T-helper 2 cell treated with Interferon-gamma antibody and Interleukin-4, amounts not matched to agents 5 μg/mL and 100 μg/mL, for 36 hours (primary cell): ENCODE measurements at regions not wholly inside any gene's neighbourhood (a gene's known extent, or its start where the extent isn't known, plus 50 kb on each side); places are given as distances from the start of the nearest gene placed in this dataset.

ENCODE experiments used
- DNase-seq: peaks from one replicate; pipeline ENCODE4 v3.0.0; 2021; ENCODE audit warnings: low spot score
- H3K27ac Mint-ChIP-seq: one replicate; pipeline ENCODE4 v1.8.0; 2021; ENCODE audit warnings: mild to moderate bottlenecking, mixed read lengths
- H3K27me3 Mint-ChIP-seq: one replicate; pipeline ENCODE4 v1.8.0; 2021; ENCODE audit warnings: low read depth, mixed read lengths
- H3K36me3 Mint-ChIP-seq: one replicate; pipeline ENCODE4 v1.8.0; 2021; ENCODE audit warnings: low read depth, mixed read lengths
- H3K4me1 Mint-ChIP-seq: one replicate; pipeline ENCODE4 v1.8.0; 2021; ENCODE audit warnings: low read depth, mixed read lengths
- H3K4me3 Mint-ChIP-seq: one replicate; pipeline ENCODE4 v1.8.0; 2022; ENCODE audit warnings: mild to moderate bottlenecking, moderate library complexity, mixed read lengths
- H3K9me3 Mint-ChIP-seq: one replicate; pipeline ENCODE4 v1.8.0; 2021; ENCODE audit warnings: mixed read lengths

GRCh38 chr5:99928490-99928889 is 606.7 kb upstream of the FAM174A start:
- H3K4me3 Mint-ChIP-seq, result no peak overlapping the region
- no peak for DNase-seq
- H3K4me1 Mint-ChIP-seq, result no peaks in the 10 kb centered on the region
- H3K9me3 Mint-ChIP-seq, result no peaks in the 10 kb centered on the region
- H3K27me3 Mint-ChIP-seq, result no peaks in the 10 kb centered on the region
- H3K27ac Mint-ChIP-seq, result no peak overlapping the region
- H3K36me3 Mint-ChIP-seq, result no peaks in the 10 kb centered on the region

GRCh38 chr5:99926463-99926862 is 608.7 kb upstream of the FAM174A start:
- H3K4me3 Mint-ChIP-seq, result no peak overlapping the region
- H3K36me3 Mint-ChIP-seq, result no peaks in the 10 kb centered on the region
- H3K4me1 Mint-ChIP-seq, result no peaks in the 10 kb centered on the region

GRCh38 chr5:99922386-99922785 is 612.8 kb upstream of the FAM174A start:
- no peaks in the 10 kb centered on the region for H3K27me3 Mint-ChIP-seq
- no peak for DNase-seq
- no peaks in the 10 kb centered on the region for H3K9me3 Mint-ChIP-seq
- no peak overlapping the region for H3K27ac Mint-ChIP-seq
- no peak overlapping the region for H3K4me3 Mint-ChIP-seq
- no peaks in the 10 kb centered on the region for H3K36me3 Mint-ChIP-seq
- H3K4me1 Mint-ChIP-seq, result no peaks in the 10 kb centered on the region

More at GRCh38 chr5:99926463-99926862, 608.7 kb upstream of the FAM174A start:
- DNase-seq, result no peak
- Mint-ChIP-seq H3K27ac (no peak overlapping the region), H3K27me3 (no peaks in the 10 kb centered on the region), H3K9me3 (no peaks in the 10 kb centered on the region)

GRCh38 chr5:99911971-99912370 is 623.2 kb upstream of the FAM174A start:
- Mint-ChIP-seq H3K27ac (no peak overlapping the region), H3K27me3 (no peaks in the 10 kb centered on the region), H3K4me1 (no peaks in the 10 kb centered on the region), H3K9me3 (no peaks in the 10 kb centered on the region), H3K4me3 (no peak overlapping the region), H3K36me3 (no peaks in the 10 kb centered on the region)
- DNase-seq, result no peak

- Mint-ChIP-seq H3K27ac (no peak overlapping the region), H3K27me3 (no peaks in the 10 kb centered on the region), H3K4me1 (no peaks in the 10 kb centered on the region), H3K9me3 (peaks cover 5% of the 10 kb centered on the region), H3K4me3 (no peak overlapping the region), H3K36me3 (no peaks in the 10 kb centered on the region)
- no peak for DNase-seq
Measured at GRCh38 chr5:99906776-99907175, 628.4 kb upstream of the FAM174A start.

GRCh38 chr5:99901972-99902371 is 633.2 kb upstream of the FAM174A start:
- Mint-ChIP-seq H3K27ac (no peak overlapping the region), H3K27me3 (no peaks in the 10 kb centered on the region), H3K4me3 (no peak overlapping the region), H3K36me3 (no peaks in the 10 kb centered on the region), H3K9me3 (peaks cover 5% of the 10 kb centered on the region), H3K4me1 (no peaks in the 10 kb centered on the region)
- DNase-seq, result no peak

GRCh38 chr5:99900302-99900852 is 634.8 kb upstream of the FAM174A start:
- Mint-ChIP-seq H3K4me3 (no peak overlapping the region), H3K4me1 (no peaks in the 10 kb centered on the region), H3K27me3 (no peaks in the 10 kb centered on the region), H3K36me3 (no peaks in the 10 kb centered on the region), H3K9me3 (peaks cover 3% of the 10 kb centered on the region), H3K27ac (no peak overlapping the region)
- no peak for DNase-seq

GRCh38 chr5:99879791-99880511 is 655.2 kb upstream of the FAM174A start:
- no peaks in the 10 kb centered on the region for H3K4me1 Mint-ChIP-seq
- no peak overlapping the region for H3K4me3 Mint-ChIP-seq
- H3K36me3 Mint-ChIP-seq, result no peaks in the 10 kb centered on the region
- H3K27me3 Mint-ChIP-seq, result no peaks in the 10 kb centered on the region
- H3K9me3 Mint-ChIP-seq, result peaks cover 4% of the 10 kb centered on the region
- no peak for DNase-seq
- H3K27ac Mint-ChIP-seq, result no peak overlapping the region

- DNase-seq, result no peak
- peaks cover 4% of the 10 kb centered on the region for H3K9me3 Mint-ChIP-seq
- H3K4me1 Mint-ChIP-seq, result no peaks in the 10 kb centered on the region
- H3K27ac Mint-ChIP-seq, result no peak overlapping the region
- no peaks in the 10 kb centered on the region for H3K36me3 Mint-ChIP-seq
- H3K4me3 Mint-ChIP-seq, result no peak overlapping the region
- no peaks in the 10 kb centered on the region for H3K27me3 Mint-ChIP-seq
Measured at GRCh38 chr5:99878830-99879229, 656.3 kb upstream of the FAM174A start.

GRCh38 chr5:99866740-99867139 is 668.4 kb upstream of the FAM174A start:
- Mint-ChIP-seq H3K4me1 (no peaks in the 10 kb centered on the region), H3K4me3 (no peak overlapping the region), H3K9me3 (peaks cover 8% of the 10 kb centered on the region), H3K36me3 (no peaks in the 10 kb centered on the region), H3K27me3 (no peaks in the 10 kb centered on the region), H3K27ac (no peak overlapping the region)
- DNase-seq, result no peak

- Mint-ChIP-seq H3K9me3 (peaks cover 8% of the 10 kb centered on the region), H3K27me3 (no peaks in the 10 kb centered on the region), H3K36me3 (no peaks in the 10 kb centered on the region), H3K4me3 (no peak overlapping the region), H3K27ac (no peak overlapping the region), H3K4me1 (no peaks in the 10 kb centered on the region)
- no peak for DNase-seq
Measured at GRCh38 chr5:99865159-99865558, 670.0 kb upstream of the FAM174A start.

- Mint-ChIP-seq H3K27me3 (no peaks in the 10 kb centered on the region), H3K27ac (no peak overlapping the region), H3K4me1 (no peaks in the 10 kb centered on the region), H3K36me3 (no peaks in the 10 kb centered on the region), H3K9me3 (no peaks in the 10 kb centered on the region), H3K4me3 (no peak overlapping the region)
- no peak for DNase-seq
Measured at GRCh38 chr5:99835791-99836190, 699.4 kb upstream of the FAM174A start.

GRCh38 chr5:99827136-99827535 is 708.0 kb upstream of the FAM174A start:
- no peak for DNase-seq
- no peak overlapping the region for H3K4me3 Mint-ChIP-seq
- H3K4me1 Mint-ChIP-seq, result no peaks in the 10 kb centered on the region
- no peaks in the 10 kb centered on the region for H3K9me3 Mint-ChIP-seq
- no peaks in the 10 kb centered on the region for H3K36me3 Mint-ChIP-seq
- H3K27me3 Mint-ChIP-seq, result no peaks in the 10 kb centered on the region
- H3K27ac Mint-ChIP-seq, result no peak overlapping the region

- Mint-ChIP-seq H3K36me3 (no peaks in the 10 kb centered on the region), H3K27ac (no peak overlapping the region), H3K9me3 (no peaks in the 10 kb centered on the region), H3K4me3 (no peak overlapping the region), H3K27me3 (no peaks in the 10 kb centered on the region), H3K4me1 (no peaks in the 10 kb centered on the region)
- no peak for DNase-seq
Measured at GRCh38 chr5:99817796-99818195, 717.4 kb upstream of the FAM174A start.
